HCT116 (cell line): ENCODE measurements at regions not wholly inside any gene's neighbourhood (a gene's known extent, or its start where the extent isn't known, plus 50 kb on each side); places are given as distances from the start of the nearest gene placed in this dataset.

Experiments
- ATAC-seq: fragments of 200-7000 bp; cut with Tn5 transposase; 2 replicates; pipeline ENCODE4 v1.9.1; 2020; ENCODE audit warnings: mild to moderate bottlenecking, moderate library complexity
- BruUV-seq: library from RNA; stranded (reverse); fragments of 400-500 nt; replicated peaks from 2 replicates; lab custom pipeline; 2021; lab: Mats Ljungman, UMichigan
- CTCF ChIA-PET: fragments of 300-600 bp; sonication (Branson Sonifier 250); formaldehyde crosslinking; loops from one replicate; lab custom pipeline; 2021; ENCODE audit warnings: antibody characterized with exemption; lab: Charles Lee
- POLR2A ChIA-PET: fragments of 300-600, 350-600 bp; sonication (Branson Sonifier 250); formaldehyde crosslinking; loops from one replicate; lab custom pipeline; 2021; ENCODE audit warnings: antibody characterized with exemption; lab: Charles Lee
- RAD21 ChIA-PET, 2 experiments: fragments of 300-600 bp; sonication (Branson Sonifier 250); formaldehyde crosslinking; loops; one replicate each; lab custom pipeline; 2023; ENCODE audit warnings: low total read pairs in 2 of 2; ENCODE audit not compliant: uncharacterized antibody in 2 of 2, unreplicated experiment in 2 of 2, low non-redundant PET in 1 of 2; lab: Charles Lee
- DNase-seq: peaks from one replicate; pipeline ENCODE4 v3.0.0-alpha.2; 2010; ENCODE audit warnings: low read depth, low spot score
- H2AFZ ChIP-seq: fragments of 200-600 bp; shearing (Covaris generic), sonication (generic); 2 replicates; pipeline ENCODE4 v1.6.1; 2017; ENCODE audit warnings: low read depth, mixed run types, mixed read lengths, antibody characterized with exemption, low read length; ENCODE audit not compliant: poor library complexity, severe bottlenecking
- H3K27ac ChIP-seq: 2 replicates; pipeline ENCODE4 v1.5.1; 2012; ENCODE audit warnings: low read depth, low read length
- H3K27me3 ChIP-seq: fragments of 200-600 bp; sonication (generic); 2 replicates; pipeline ENCODE4 v1.6.1; 2016; ENCODE audit warnings: mixed run types, low read length, mixed read lengths; ENCODE audit not compliant: insufficient read depth
- H3K36me3 ChIP-seq, 2 experiments: fragments of 200-500 bp in 1 of 2; fragments of 200-600 bp in 1 of 2; sonication (Bioruptor generic) in 1 of 2; sonication (generic) in 1 of 2; 2 replicates each; pipeline versions ENCODE4 v1.5.1 to v1.6.1; 2014 to 2016; ENCODE audit warnings: low read length in 2 of 2, inconsistent platforms in 1 of 2, mixed read lengths in 1 of 2, mixed run types in 1 of 2; ENCODE audit not compliant: insufficient read depth in 2 of 2, control insufficient read depth in 1 of 2
- H3K4me1 ChIP-seq, 2 experiments: fragments of 200-600 bp in 1 of 2; sonication (generic) in 1 of 2; 2 replicates each; pipeline versions ENCODE4 v1.5.1 to v1.6.1; 2012 to 2017; ENCODE audit warnings: low read length in 2 of 2, inconsistent platforms in 1 of 2, mild to moderate bottlenecking in 1 of 2, mixed read lengths in 1 of 2, mixed run types in 1 of 2, moderate library complexity in 1 of 2; ENCODE audit not compliant: insufficient read depth in 2 of 2, control insufficient read depth in 1 of 2
- H3K4me2 ChIP-seq: fragments of 200-600 bp; sonication (generic); 2 replicates; pipeline ENCODE4 v1.6.1; 2017; ENCODE audit warnings: mixed run types, low read length, mixed read lengths
- H3K4me3 ChIP-seq, 2 experiments: fragments of 200-600 bp in 1 of 2; sonication (generic) in 1 of 2; replicated peaks in 1 of 2; 2 replicates each; pipeline ENCODE4 v1.5.1; 2011 to 2016; ENCODE audit warnings: low read length in 2 of 2, control low read depth in 1 of 2, low read depth in 1 of 2, mild to moderate bottlenecking in 1 of 2, mixed read lengths in 1 of 2, mixed run types in 1 of 2
- H3K79me2 ChIP-seq: fragments of 200-600 bp; sonication (generic); 2 replicates; pipeline ENCODE4 v1.6.1; 2017; ENCODE audit warnings: mild to moderate bottlenecking, mixed run types, low read length, moderate library complexity, mixed read lengths; ENCODE audit not compliant: insufficient read depth
- H3K9ac ChIP-seq: fragments of 200-600 bp; sonication (generic); 2 replicates; pipeline ENCODE4 v1.6.1; 2016; ENCODE audit warnings: low read length, mixed read lengths
- H3K9me2 ChIP-seq: fragments of 200-600 bp; sonication (generic), shearing (Covaris generic); 2 replicates; pipeline ENCODE4 v1.6.1; 2017; ENCODE audit warnings: mixed run types, mild to moderate bottlenecking, moderate library complexity; ENCODE audit not compliant: insufficient read depth
- H3K9me3 ChIP-seq, 2 experiments: fragments of 200-500 bp in 1 of 2; fragments of 200-600 bp in 1 of 2; sonication (Bioruptor generic) in 1 of 2; sonication (generic) in 1 of 2; 2 replicates each; pipeline ENCODE4 v1.6.1; 2014 to 2017; ENCODE audit warnings: low read length in 2 of 2, mixed read lengths in 2 of 2, inconsistent platforms in 1 of 2, low read depth in 1 of 2, mild to moderate bottlenecking in 1 of 2, mixed run types in 1 of 2, moderate library complexity in 1 of 2; ENCODE audit not compliant: control insufficient read depth in 1 of 2, insufficient read depth in 1 of 2
- H4K20me1 ChIP-seq: fragments of 200-600 bp; sonication (generic), shearing (Covaris generic); 2 replicates; pipeline ENCODE4 v1.6.1; 2017; ENCODE audit warnings: mixed run types, mild to moderate bottlenecking, moderate library complexity; ENCODE audit not compliant: insufficient read depth
- CTCF ChIP-seq, 3 experiments: fragments of 200-600 bp in 1 of 3; sonication (generic) in 1 of 3; IDR thresholded peaks in 2 of 3; conservative IDR thresholded peaks in 1 of 3; 2 replicates each; pipeline ENCODE4 v1.5.1; 2012 to 2017; ENCODE audit warnings: low read depth in 2 of 3, low read length in 2 of 3, antibody characterized with exemption in 1 of 3, borderline replicate concordance in 1 of 3, control low read depth in 1 of 3, mild to moderate bottlenecking in 1 of 3, mixed read lengths in 1 of 3, mixed run types in 1 of 3, moderate library complexity in 1 of 3; ENCODE audit not compliant: insufficient read depth in 1 of 3
- FOSL1 ChIP-seq: IDR thresholded peaks from 2 replicates; pipeline ENCODE4 v1.6.1; 2012; ENCODE audit warnings: low read depth
- POLR2AphosphoS5 ChIP-seq: IDR thresholded peaks from 2 replicates; pipeline ENCODE4 v1.6.1; 2011; ENCODE audit warnings: mild to moderate bottlenecking, low read depth, low read length, moderate library complexity
- RAD21 ChIP-seq: IDR thresholded peaks from 2 replicates; pipeline ENCODE4 v1.6.1; 2012; ENCODE audit warnings: low read depth, mild to moderate bottlenecking
- SP1 ChIP-seq: IDR thresholded peaks from 2 replicates; pipeline ENCODE4 v1.6.1; 2012; ENCODE audit warnings: low read depth
- TCF7L2 ChIP-seq: IDR thresholded peaks from 2 replicates; pipeline ENCODE4 v1.7.0; 2011; ENCODE audit warnings: borderline replicate concordance, inconsistent platforms; ENCODE audit not compliant: insufficient read depth, insufficient read length; ENCODE audit errors: extremely low read depth
- YY1 ChIP-seq: IDR thresholded peaks from 2 replicates; pipeline ENCODE4 v1.6.1; 2011; ENCODE audit warnings: low read length, low read depth, moderate library complexity, mild to moderate bottlenecking; ENCODE audit not compliant: insufficient replicate concordance; ENCODE audit errors: extremely low read depth
- ZBTB33 ChIP-seq: IDR thresholded peaks from 2 replicates; pipeline ENCODE4 v1.6.1; 2011; ENCODE audit warnings: mild to moderate bottlenecking, low read length, moderate library complexity; ENCODE audit not compliant: insufficient replicate concordance; ENCODE audit errors: extremely low read depth
- ZFX ChIP-seq: fragments of 450-650 bp; IDR thresholded peaks from 2 replicates; pipeline ENCODE4 v1.6.1; 2017
- intact Hi-C: fragments of 100-400 bp; cut with micrococcal nuclease; formaldehyde crosslinking; loops from 2 replicates; pipeline ENCODE4 v1.10.0; 2022

GRCh38 chr2:142649581-142649980, 227.9 kb upstream of the KYNU start:
- Histone ChIP-seq H2AFZ (no peak overlapping the region), H3K27me3 (no peaks in the 10 kb centered on the region), H3K4me3 (no peak overlapping the region), H3K27ac (no peak overlapping the region), H3K9ac (no peak overlapping the region), H3K4me1 (no peaks in the 10 kb centered on the region), H3K4me2 (no peak overlapping the region), H3K9me3 (no peaks in the 10 kb centered on the region), H3K79me2 (no peaks in the 10 kb centered on the region), H3K36me3 (no peaks in the 10 kb centered on the region), H3K9me2 (no peaks in the 10 kb centered on the region), H4K20me1 (no peaks in the 10 kb centered on the region)
- intact Hi-C loops = no loop called here
- ChIA-PET POLR2A (no interaction called here), CTCF (no interaction called here), RAD21 (no interaction called here)
- ATAC-seq (no peak), DNase-seq (no peak)
- TF ChIP-seq CTCF (IDR thresholded peaks at IDR 0.05 in 2 of 3, conservative IDR thresholded peaks at IDR 0.05 in 1 of 3; ENCODE audit: borderline replicate concordance in 1 of 3, insufficient read depth in 1 of 3, low read depth in 2 of 3, low read length in 2 of 3) (no peak), POLR2AphosphoS5 (no peak), YY1 (no peak), FOSL1 (no peak), TCF7L2 (no peak), ZFX (no peak), ZBTB33 (no peak), SP1 (no peak), RAD21 (no peak)
- BruUV-seq = no TSS peak
